Neuronal stem cell (in vitro differentiated cells): ENCODE measurements at regions not wholly inside any gene's neighbourhood (a gene's known extent, or its start where the extent isn't known, plus 50 kb on each side); places are given as distances from the start of the nearest gene placed in this dataset.

Source experiments
- DNase-seq: peaks from one replicate; pipeline ENCODE4 v3.0.0-alpha.2; 2013; ENCODE audit warnings: low spot score
- H2AFZ ChIP-seq: one replicate; pipeline ENCODE4 v1.6.1; 2013; ENCODE audit warnings: mild to moderate bottlenecking, low read length, inconsistent platforms
- H2AK5ac ChIP-seq: 2 replicates; pipeline ENCODE4 v1.6.1; 2013; ENCODE audit warnings: low read depth, mild to moderate bottlenecking, inconsistent platforms, low read length, moderate library complexity, mixed read lengths
- H2BK120ac ChIP-seq: 2 replicates; pipeline ENCODE4 v1.6.1; 2013; ENCODE audit warnings: low read depth, mild to moderate bottlenecking, inconsistent platforms, low read length, moderate library complexity, mixed read lengths
- H2BK12ac ChIP-seq: one replicate; pipeline ENCODE4 v1.6.1; 2013; ENCODE audit warnings: low read length, inconsistent platforms
- H2BK15ac ChIP-seq: 2 replicates; pipeline ENCODE4 v1.6.1; 2013; ENCODE audit warnings: mild to moderate bottlenecking, low read length, inconsistent platforms, mixed read lengths
- H2BK5ac ChIP-seq: one replicate; pipeline ENCODE4 v1.6.1; 2013; ENCODE audit warnings: inconsistent platforms, mild to moderate bottlenecking, low read length, moderate library complexity
- H3K14ac ChIP-seq: one replicate; pipeline ENCODE4 v1.6.1; 2013; ENCODE audit warnings: low read length, inconsistent platforms
- H3K18ac ChIP-seq: 2 replicates; pipeline ENCODE4 v1.6.1; 2013; ENCODE audit warnings: low read length, inconsistent platforms
- H3K23ac ChIP-seq: 2 replicates; pipeline ENCODE4 v1.6.1; 2013; ENCODE audit warnings: low read depth, mild to moderate bottlenecking, mixed read lengths, low read length, inconsistent platforms; ENCODE audit not compliant: poor library complexity
- H3K27ac ChIP-seq: replicated peaks from 3 replicates; pipeline ENCODE4 v1.5.1; 2013; ENCODE audit warnings: low read length, inconsistent platforms
- H3K27me3 ChIP-seq, 3 experiments: 2 replicates each; pipeline ENCODE4 v1.6.1; 2013; ENCODE audit warnings: low read length in 3 of 3, mild to moderate bottlenecking in 2 of 3, inconsistent platforms in 1 of 3, low read depth in 1 of 3, mixed read lengths in 1 of 3, moderate library complexity in 1 of 3; ENCODE audit not compliant: control insufficient read depth in 3 of 3, insufficient read depth in 3 of 3
- H3K36me3 ChIP-seq, 2 donors: replicated peaks in 1 of 2; 2 replicates each; pipeline ENCODE4 v1.6.1; 2013; ENCODE audit warnings: low read length in 2 of 2; ENCODE audit not compliant: control insufficient read depth in 2 of 2, insufficient read depth in 2 of 2
- H3K4ac ChIP-seq: 2 replicates; pipeline ENCODE4 v1.6.1; 2013; ENCODE audit warnings: inconsistent platforms, mild to moderate bottlenecking, low read length, moderate library complexity
- H3K4me1 ChIP-seq, 2 donors: 1 replicate in 1 of 2; 2 replicates in 1 of 2; pipeline ENCODE4 v1.6.1; 2013; ENCODE audit warnings: low read length in 2 of 2, low read depth in 1 of 2; ENCODE audit not compliant: control insufficient read depth in 2 of 2, insufficient read depth in 1 of 2
- H3K4me2 ChIP-seq: one replicate; pipeline ENCODE4 v1.6.1; 2013; ENCODE audit warnings: mild to moderate bottlenecking, low read length, inconsistent platforms; ENCODE audit not compliant: insufficient read depth, poor library complexity, severe bottlenecking
- H3K4me3 ChIP-seq, 2 donors: 2 replicates each; pipeline ENCODE4 v1.5.1; 2013; ENCODE audit warnings: low read length in 2 of 2, mild to moderate bottlenecking in 2 of 2, inconsistent platforms in 1 of 2, moderate library complexity in 1 of 2
- H3K79me1 ChIP-seq: one replicate; pipeline ENCODE4 v1.6.1; 2013; ENCODE audit warnings: low read depth, mild to moderate bottlenecking, inconsistent platforms, low read length, moderate library complexity
- H3K9ac ChIP-seq: one replicate; pipeline ENCODE4 v1.6.1; 2013; ENCODE audit warnings: mild to moderate bottlenecking, low read depth, low read length, inconsistent platforms; ENCODE audit not compliant: poor library complexity
- H3K9me3 ChIP-seq, 2 donors: replicated peaks in 1 of 2; 2 replicates each; pipeline versions ENCODE3 to v1.6.1; 2013; ENCODE audit warnings: low read length in 2 of 2, mild to moderate bottlenecking in 2 of 2, inconsistent platforms in 1 of 2, low read depth in 1 of 2, mixed read lengths in 1 of 2, moderate library complexity in 1 of 2; ENCODE audit not compliant: control insufficient read depth in 2 of 2, insufficient read depth in 1 of 2
- H4K8ac ChIP-seq: one replicate; pipeline ENCODE4 v1.6.1; 2013; ENCODE audit warnings: low read depth, mild to moderate bottlenecking, inconsistent platforms, low read length, moderate library complexity
- H4K91ac ChIP-seq: one replicate; pipeline ENCODE4 v1.6.1; 2013; ENCODE audit warnings: low read length, low read depth, mild to moderate bottlenecking, inconsistent platforms; ENCODE audit not compliant: poor library complexity
- WGBS, 2 donors: extraction: QIAGEN DNeasy Blood & Tissue Kit; methylation state at CpG; one replicate each; pipeline ENCODE4 v1.1.7; 2013; ENCODE audit warnings: missing lambda C conversion rate in 2 of 2, mixed read lengths in 1 of 2; ENCODE audit not compliant: insufficient read length in 2 of 2, insufficient replicate concordance in 1 of 2; ENCODE audit errors: extremely low coverage in 2 of 2; 5-methylcytosine and 5-hydroxymethylcytosine counted together

DNA sequence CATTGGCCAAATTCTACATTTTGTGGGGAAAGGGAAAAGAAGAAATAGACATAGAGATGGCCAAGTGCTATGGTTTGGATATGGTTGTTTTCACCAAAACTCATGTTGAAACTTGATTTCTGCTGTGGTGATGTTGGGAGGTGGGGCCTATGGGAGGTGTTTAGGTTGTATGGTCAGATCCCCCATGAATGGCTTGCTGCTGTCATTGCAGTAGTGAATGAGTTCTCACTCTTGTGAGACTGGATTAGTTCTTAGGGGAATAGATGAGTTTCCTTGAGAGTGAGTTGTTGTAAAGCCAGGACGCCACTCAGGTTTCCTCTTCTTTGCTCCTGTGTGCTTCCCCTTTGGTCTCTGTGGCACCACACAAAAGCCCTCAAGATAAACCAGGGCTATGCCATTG, 242.6 kb upstream of the RFC3 start:
- Histone ChIP-seq H4K91ac (no peak overlapping the region), H3K4ac (no peak overlapping the region), H2AK5ac (no peak overlapping the region), H2BK120ac (no peak overlapping the region), H3K23ac (no peak overlapping the region), H3K79me1 (no peaks in the 10 kb centered on the region), H3K4me1 (no peaks in the 10 kb centered on the region), H3K27me3 (no peaks in the 10 kb centered on the region), H3K27ac (no peak overlapping the region), H2BK15ac (no peak overlapping the region), H3K9me3 (no peaks in the 10 kb centered on the region), H3K36me3 (no peaks in the 10 kb centered on the region), H3K9ac (no peak overlapping the region), H2AFZ (no peak overlapping the region), H3K4me3 (no peak overlapping the region), H3K14ac (no peak overlapping the region), H2BK12ac (no peak overlapping the region), H4K8ac (no peak overlapping the region), H3K4me2 (no peak overlapping the region), H2BK5ac (no peak overlapping the region), H3K18ac (no peak overlapping the region)
- DNase-seq, result no peak
- WGBS, 2 donors, result no CpG with 5 or more reads among the region's 1 CpG

DNA sequence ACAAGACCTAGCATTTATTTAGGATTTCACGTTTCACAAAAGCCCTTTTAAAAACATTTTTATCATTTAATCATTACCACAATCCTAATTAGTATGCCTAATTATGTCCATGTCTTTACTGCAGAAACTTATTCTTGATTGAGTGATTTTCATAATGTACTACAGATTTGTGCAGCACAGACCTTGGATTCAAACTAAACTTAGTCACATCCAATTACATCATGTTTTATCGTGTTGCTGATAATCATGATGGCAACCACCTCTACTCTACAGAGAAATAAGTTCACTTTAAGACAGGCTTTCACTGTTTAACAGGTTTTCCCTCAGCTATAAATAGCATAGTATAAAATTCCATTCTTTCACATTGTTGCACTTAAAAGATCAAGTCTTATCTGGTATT, 240.9 kb upstream of the RFC3 start:
- Histone ChIP-seq H3K18ac (no peak overlapping the region), H3K9me3 (no peaks in the 10 kb centered on the region), H2BK15ac (no peak overlapping the region), H2AK5ac (no peak overlapping the region), H3K23ac (no peak overlapping the region), H3K79me1 (no peaks in the 10 kb centered on the region), H4K8ac (no peak overlapping the region), H3K9ac (no peak overlapping the region), H3K14ac (no peak overlapping the region), H3K4ac (no peak overlapping the region), H2BK120ac (no peak overlapping the region), H3K27ac (no peak overlapping the region), H3K27me3 (no peaks in the 10 kb centered on the region), H4K91ac (no peak overlapping the region), H3K4me2 (no peak overlapping the region), H3K36me3 (no peaks in the 10 kb centered on the region), H2BK5ac (no peak overlapping the region), H3K4me1 (no peaks in the 10 kb centered on the region), H3K4me3 (no peak overlapping the region), H2BK12ac (no peak overlapping the region), H2AFZ (no peak overlapping the region)
- WGBS, 2 donors, result 100% methylated on average over 1 of the region's 2 CpGs; no CpG with 5 or more reads in 1 of the 2 donors
- DNase-seq, result no peak

DNA sequence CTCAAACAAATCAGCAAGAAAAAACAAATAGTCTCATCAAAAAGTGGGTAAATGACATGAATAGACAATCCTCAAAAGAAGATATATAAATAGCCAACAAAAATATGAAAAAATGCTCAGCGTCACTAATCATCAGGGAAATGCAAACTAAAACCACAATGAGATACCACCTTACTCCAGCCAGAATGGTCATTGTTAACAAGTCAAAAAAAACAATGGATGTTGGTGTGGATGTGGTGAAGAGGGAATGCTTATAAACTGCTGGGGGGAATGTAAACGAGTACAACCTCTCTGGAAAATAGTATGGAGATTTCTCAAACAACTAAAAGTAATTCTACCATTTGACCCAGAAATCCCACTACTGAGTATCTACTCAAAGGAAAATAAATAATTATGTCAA, 239.2 kb upstream of the RFC3 start:
- Histone ChIP-seq H3K4ac (no peak overlapping the region), H2BK5ac (no peak overlapping the region), H3K27me3 (no peaks in the 10 kb centered on the region), H3K23ac (no peak overlapping the region), H3K9me3 (no peaks in the 10 kb centered on the region), H4K8ac (no peak overlapping the region), H3K18ac (no peak overlapping the region), H3K14ac (no peak overlapping the region), H2BK120ac (no peak overlapping the region), H3K79me1 (no peaks in the 10 kb centered on the region), H4K91ac (no peak overlapping the region), H3K9ac (no peak overlapping the region), H3K4me2 (no peak overlapping the region), H2BK12ac (no peak overlapping the region), H2AK5ac (no peak overlapping the region), H3K27ac (no peak overlapping the region), H3K4me1 (no peaks in the 10 kb centered on the region), H2AFZ (no peak overlapping the region), H2BK15ac (no peak overlapping the region), H3K36me3 (no peaks in the 10 kb centered on the region), H3K4me3 (no peak overlapping the region)
- no peak for DNase-seq
- no CpG with 5 or more reads among the region's 2 CpGs for WGBS, 2 donors

DNA sequence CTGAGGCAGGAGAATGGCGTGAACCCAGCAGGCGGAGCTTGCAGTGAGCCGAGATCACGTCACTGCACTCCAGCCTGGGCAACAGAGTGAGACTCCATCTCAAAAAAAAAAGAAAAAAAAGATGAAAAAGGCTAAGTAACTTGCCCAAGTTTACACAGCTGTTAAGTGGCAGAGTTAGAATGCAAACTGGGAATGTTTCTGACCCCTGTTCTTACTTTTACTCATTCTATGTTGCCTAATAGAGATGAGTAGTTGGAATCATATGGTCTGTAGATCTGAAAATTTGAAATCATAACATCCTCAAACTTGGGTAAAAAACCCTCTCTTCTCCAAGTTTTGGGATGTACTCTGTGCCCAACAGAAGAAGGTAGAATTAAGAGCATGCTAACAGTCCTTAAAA, 235.8 kb upstream of the RFC3 start:
- H4K8ac ChIP-seq, result no peak overlapping the region
- no peak overlapping the region for H3K4me3 ChIP-seq
- WGBS, 2 donors, result no CpG with 5 or more reads among the region's 4 CpGs
- H3K9ac ChIP-seq, result no peak overlapping the region
- H3K14ac ChIP-seq, result no peak overlapping the region
- no peak overlapping the region for H4K91ac ChIP-seq
- H3K36me3 ChIP-seq, result no peaks in the 10 kb centered on the region
- no peak overlapping the region for H2BK15ac ChIP-seq
- no peak overlapping the region for H3K18ac ChIP-seq
- H3K23ac ChIP-seq, result no peak overlapping the region
- H3K27ac ChIP-seq, result no peak overlapping the region
- no peak overlapping the region for H2AFZ ChIP-seq
- H2BK5ac ChIP-seq, result no peak overlapping the region
- H2AK5ac ChIP-seq, result no peak overlapping the region
- no peaks in the 10 kb centered on the region for H3K4me1 ChIP-seq
- H3K4ac ChIP-seq, result no peak overlapping the region
- H3K79me1 ChIP-seq, result no peaks in the 10 kb centered on the region
- no peak overlapping the region for H2BK12ac ChIP-seq
- H3K4me2 ChIP-seq, result no peak overlapping the region
- no peak for DNase-seq
- H3K27me3 ChIP-seq, result no peaks in the 10 kb centered on the region
- H2BK120ac ChIP-seq, result no peak overlapping the region
- H3K9me3 ChIP-seq, result no peaks in the 10 kb centered on the region
